Astrocyte of the cerebellum (primary cell): ENCODE measurements at regions not wholly inside any gene's neighbourhood (a gene's known extent, or its start where the extent isn't known, plus 50 kb on each side); places are given as distances from the start of the nearest gene placed in this dataset.

Experiments used
- DNase-seq: peaks from one replicate; pipeline ENCODE4 v3.0.0-alpha.2; 2011; ENCODE audit warnings: low read depth
- H3K4me3 ChIP-seq: 2 replicates; pipeline ENCODE4 v1.5.1; 2011; ENCODE audit warnings: mild to moderate bottlenecking, low read depth, low read length, moderate library complexity
- in situ Hi-C: cut with HindIII; loops from 2 replicates; pipeline ENCODE4 v1.10.0; 2017; ENCODE audit warnings: low sequenced_read_pairs
- TF ChIP-seq, protein P1 (sequence below): IDR thresholded peaks from 2 replicates; pipeline ENCODE4 v1.5.1; 2012; ENCODE audit warnings: low read length, low read depth, moderate library complexity, mild to moderate bottlenecking; ENCODE audit errors: missing control alignments

DNA sequence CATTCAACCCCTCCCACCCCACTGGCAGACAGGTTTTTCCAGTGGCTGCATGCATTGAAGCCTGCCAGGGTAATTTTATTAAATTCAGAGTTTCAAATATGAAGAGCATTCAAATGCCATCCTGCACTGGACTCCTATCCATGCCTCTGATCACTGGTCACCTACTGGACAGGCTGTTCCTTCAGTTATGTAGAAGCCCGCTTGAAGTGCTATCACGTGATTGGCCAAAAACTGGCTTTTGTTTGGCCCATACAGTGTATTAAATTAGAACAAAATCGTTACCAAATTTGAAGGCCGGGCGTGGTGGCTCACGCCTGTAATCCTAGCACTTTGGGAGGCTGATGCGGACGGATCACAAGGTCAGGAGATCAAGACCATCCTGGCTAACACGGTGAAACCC lies 464.1 kb downstream of the TSN start:
- TF ChIP-seq, protein P1, sequence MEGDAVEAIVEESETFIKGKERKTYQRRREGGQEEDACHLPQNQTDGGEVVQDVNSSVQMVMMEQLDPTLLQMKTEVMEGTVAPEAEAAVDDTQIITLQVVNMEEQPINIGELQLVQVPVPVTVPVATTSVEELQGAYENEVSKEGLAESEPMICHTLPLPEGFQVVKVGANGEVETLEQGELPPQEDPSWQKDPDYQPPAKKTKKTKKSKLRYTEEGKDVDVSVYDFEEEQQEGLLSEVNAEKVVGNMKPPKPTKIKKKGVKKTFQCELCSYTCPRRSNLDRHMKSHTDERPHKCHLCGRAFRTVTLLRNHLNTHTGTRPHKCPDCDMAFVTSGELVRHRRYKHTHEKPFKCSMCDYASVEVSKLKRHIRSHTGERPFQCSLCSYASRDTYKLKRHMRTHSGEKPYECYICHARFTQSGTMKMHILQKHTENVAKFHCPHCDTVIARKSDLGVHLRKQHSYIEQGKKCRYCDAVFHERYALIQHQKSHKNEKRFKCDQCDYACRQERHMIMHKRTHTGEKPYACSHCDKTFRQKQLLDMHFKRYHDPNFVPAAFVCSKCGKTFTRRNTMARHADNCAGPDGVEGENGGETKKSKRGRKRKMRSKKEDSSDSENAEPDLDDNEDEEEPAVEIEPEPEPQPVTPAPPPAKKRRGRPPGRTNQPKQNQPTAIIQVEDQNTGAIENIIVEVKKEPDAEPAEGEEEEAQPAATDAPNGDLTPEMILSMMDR, result no peak
- no peak overlapping the region for H3K4me3 ChIP-seq
- DNase-seq, result no peak
- in situ Hi-C loops, result no loop called here

DNA sequence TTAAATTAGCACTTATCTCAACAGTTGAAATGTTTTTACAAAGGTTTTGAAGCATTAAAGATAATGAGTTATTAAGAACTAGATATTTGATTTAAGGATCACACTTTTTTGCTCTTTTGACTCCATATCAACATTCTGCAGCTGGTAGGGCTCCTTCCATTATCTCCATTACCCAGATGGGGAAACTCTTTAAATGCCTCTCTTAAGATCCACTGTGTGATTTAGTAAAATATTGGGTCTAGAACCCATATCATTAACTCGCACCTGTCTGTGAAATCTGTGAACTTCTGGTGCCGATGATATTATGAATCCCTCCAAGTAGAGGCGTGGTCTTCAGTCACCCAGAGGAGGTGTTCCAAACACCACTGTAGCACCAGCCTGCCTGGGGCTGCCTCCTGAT lies 466.2 kb downstream of the TSN start:
- no peak overlapping the region for H3K4me3 ChIP-seq
- no peak for DNase-seq
- TF ChIP-seq, protein P1, result no peak
- in situ Hi-C loops, result no loop called here

GRCh38 chr2:122231296-122231695 lies 475.8 kb downstream of the TSN start:
- in situ Hi-C loops, result no loop called here
- TF ChIP-seq, protein P1, result no peak

GRCh38 chr2:122233372-122233771 lies 477.9 kb downstream of the TSN start:
- in situ Hi-C loops, result no loop called here
- no peak overlapping the region for H3K4me3 ChIP-seq
- TF ChIP-seq, protein P1, result no peak
- no peak for DNase-seq

More at GRCh38 chr2:122231296-122231695, 475.8 kb downstream of the TSN start:
- DNase-seq, result no peak
- no peak overlapping the region for H3K4me3 ChIP-seq

DNA sequence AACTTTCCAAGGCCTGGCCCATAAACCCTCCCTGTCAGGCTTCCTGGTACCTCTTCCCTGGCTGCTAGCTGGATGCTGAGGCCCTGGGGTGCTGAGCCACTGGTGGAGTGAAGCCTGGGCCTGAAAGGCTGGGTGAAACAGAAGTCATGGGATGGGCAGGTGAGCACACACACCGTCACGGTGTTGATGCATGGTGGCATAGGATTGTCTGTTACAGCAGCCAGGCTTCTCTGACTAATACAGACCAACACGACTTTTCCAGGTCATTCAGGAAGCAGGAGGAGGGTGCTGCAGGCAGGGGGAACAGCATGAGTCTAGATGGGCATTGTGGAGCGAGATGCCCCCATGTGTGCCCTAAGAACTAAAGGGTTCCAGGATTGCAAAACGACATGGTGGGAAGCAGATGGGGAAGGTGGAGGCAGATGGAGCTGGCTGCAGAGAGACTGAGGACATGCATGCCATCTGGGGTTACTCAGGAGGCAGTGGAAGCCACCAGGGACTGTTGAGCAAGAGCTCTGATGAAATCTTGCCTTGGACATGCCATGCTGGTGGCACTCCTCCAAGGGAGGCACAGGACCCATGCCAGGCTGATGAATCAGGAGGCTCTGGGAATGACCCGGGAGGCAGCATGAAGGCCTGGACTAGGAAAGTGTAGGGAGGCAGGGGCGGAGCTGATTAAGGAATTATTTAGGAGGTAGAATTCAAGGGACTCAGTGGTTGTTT lies 480.9 kb downstream of the TSN start:
- no peak overlapping the region for H3K4me3 ChIP-seq
- TF ChIP-seq, protein P1, result no peak
- DNase-seq, result no peak
- in situ Hi-C loops, result no loop called here

GRCh38 chr2:122236925-122237324 lies 481.5 kb downstream of the TSN start:
- TF ChIP-seq, protein P1, result no peak
- H3K4me3 ChIP-seq, result no peak overlapping the region
- in situ Hi-C loops, result no loop called here
- DNase-seq, result no peak
